Suprapubic skin (tissue), 4 donors: ENCODE measurements at regions not wholly inside any gene's neighbourhood (a gene's known extent, or its start where the extent isn't known, plus 50 kb on each side); places are given as distances from the start of the nearest gene placed in this dataset.

Source experiments
- POLR2A ChIP-seq, 2 donors: fragments of 450-650 bp; IDR thresholded peaks; one replicate each; pipeline ENCODE4 v1.6.1; 2017; ENCODE audit warnings: antibody characterized with exemption in 2 of 2, mild to moderate bottlenecking in 2 of 2, moderate library complexity in 2 of 2
- POLR2AphosphoS5 ChIP-seq, 3 donors: sonication (generic); formaldehyde crosslinking; IDR thresholded peaks; one replicate each; pipeline ENCODE4 v1.6.1; 2017; ENCODE audit warnings: antibody characterized with exemption in 3 of 3
- TF ChIP-seq, protein P1 (sequence below), 2 donors: fragments of 200-600 bp in 1 of 2; fragments of 450-650 bp in 1 of 2; sonication (generic) in 1 of 2; IDR thresholded peaks; one replicate each; pipeline ENCODE4 v1.5.1; 2016 to 2019; ENCODE audit warnings: antibody characterized with exemption in 2 of 2, mild to moderate bottlenecking in 1 of 2, moderate library complexity in 1 of 2

DNA sequence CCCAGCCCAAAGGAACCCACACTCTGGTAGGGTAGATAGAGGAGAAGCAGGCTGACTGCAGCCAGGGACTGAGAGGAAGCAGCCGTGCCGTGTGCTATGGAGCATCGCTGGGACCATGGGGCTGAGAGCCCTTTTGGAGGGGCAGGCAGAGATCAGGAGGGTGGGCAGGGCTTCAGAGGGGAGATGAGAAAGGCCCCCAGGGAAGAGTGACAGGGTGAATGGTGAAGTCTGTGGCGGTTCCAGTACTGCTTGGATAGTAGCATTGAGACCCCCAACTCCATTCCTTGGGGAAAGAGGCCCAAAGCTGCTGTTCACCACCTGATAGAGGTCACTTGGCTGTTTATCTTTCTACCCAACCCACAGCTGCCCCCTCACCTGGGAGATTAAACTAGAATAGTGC, 80.0 kb upstream of the MRPS22 start:
- TF ChIP-seq, protein P1, sequence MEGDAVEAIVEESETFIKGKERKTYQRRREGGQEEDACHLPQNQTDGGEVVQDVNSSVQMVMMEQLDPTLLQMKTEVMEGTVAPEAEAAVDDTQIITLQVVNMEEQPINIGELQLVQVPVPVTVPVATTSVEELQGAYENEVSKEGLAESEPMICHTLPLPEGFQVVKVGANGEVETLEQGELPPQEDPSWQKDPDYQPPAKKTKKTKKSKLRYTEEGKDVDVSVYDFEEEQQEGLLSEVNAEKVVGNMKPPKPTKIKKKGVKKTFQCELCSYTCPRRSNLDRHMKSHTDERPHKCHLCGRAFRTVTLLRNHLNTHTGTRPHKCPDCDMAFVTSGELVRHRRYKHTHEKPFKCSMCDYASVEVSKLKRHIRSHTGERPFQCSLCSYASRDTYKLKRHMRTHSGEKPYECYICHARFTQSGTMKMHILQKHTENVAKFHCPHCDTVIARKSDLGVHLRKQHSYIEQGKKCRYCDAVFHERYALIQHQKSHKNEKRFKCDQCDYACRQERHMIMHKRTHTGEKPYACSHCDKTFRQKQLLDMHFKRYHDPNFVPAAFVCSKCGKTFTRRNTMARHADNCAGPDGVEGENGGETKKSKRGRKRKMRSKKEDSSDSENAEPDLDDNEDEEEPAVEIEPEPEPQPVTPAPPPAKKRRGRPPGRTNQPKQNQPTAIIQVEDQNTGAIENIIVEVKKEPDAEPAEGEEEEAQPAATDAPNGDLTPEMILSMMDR (IDR thresholded peaks at IDR 0.05) = no peak
- TF ChIP-seq POLR2A (IDR thresholded peaks at IDR 0.05) (no peak), POLR2AphosphoS5 (IDR thresholded peaks at IDR 0.05) (no peak)
